BJ (cell line): ENCODE measurements at regions not wholly inside any gene's neighbourhood (a gene's known extent, or its start where the extent isn't known, plus 50 kb on each side); places are given as distances from the start of the nearest gene placed in this dataset.

Experiments used
- CTCF ChIA-PET: fragments of 350-600 bp; formaldehyde crosslinking; extraction: SDS; loops from one replicate; lab custom pipeline; 2021; ENCODE audit warnings: antibody characterized with exemption, inconsistent platforms; lab: Yijun Ruan, JAX
- POLR2A ChIA-PET: fragments of 300-600 bp; sonication (Branson Sonifier 250); formaldehyde crosslinking; extraction: SDS; loops from one replicate; lab custom pipeline; 2021; ENCODE audit warnings: antibody characterized with exemption; lab: Charles Lee
- DNase-seq: peaks from one replicate; pipeline ENCODE4 v3.0.0-alpha.2; 2011; ENCODE audit warnings: low read depth
- H3K27me3 ChIP-seq: 2 replicates; pipeline ENCODE4 v1.6.0; 2011; ENCODE audit warnings: low read length; ENCODE audit not compliant: control insufficient read depth, insufficient read depth
- H3K36me3 ChIP-seq: 2 replicates; pipeline ENCODE4 v1.5.1; 2011; ENCODE audit warnings: low read length; ENCODE audit not compliant: control insufficient read depth, insufficient read depth
- H3K4me3 ChIP-seq: 2 replicates; pipeline ENCODE4 v1.5.1; 2011; ENCODE audit warnings: low read depth, mild to moderate bottlenecking, control low read depth, low read length
- CTCF ChIP-seq: IDR thresholded peaks from 2 replicates; pipeline ENCODE4 v1.5.1; 2011; ENCODE audit warnings: low read depth, mild to moderate bottlenecking, control low read depth, inconsistent platforms, low read length, moderate library complexity; ENCODE audit not compliant: insufficient read depth

DNA sequence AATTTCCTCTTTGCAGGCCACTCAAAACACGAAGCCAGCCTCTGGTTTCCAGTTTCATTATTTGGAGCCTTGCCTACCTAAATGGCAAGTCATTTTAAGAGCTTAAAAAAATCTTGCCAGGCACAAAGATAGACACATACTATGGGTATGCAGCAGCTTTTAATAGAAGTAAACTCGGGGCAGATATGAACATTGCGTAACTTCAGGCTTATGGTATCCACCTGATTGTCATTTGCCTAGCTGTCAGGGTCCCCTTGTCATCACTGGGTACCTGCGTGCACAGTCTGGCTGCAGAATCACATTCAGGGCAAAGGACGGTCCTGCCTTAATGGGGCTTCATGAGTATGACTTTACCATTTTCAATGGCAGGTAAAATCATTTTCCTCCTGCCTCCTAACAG lies 466.1 kb upstream of the NRP1 start:
- ChIA-PET POLR2A (no interaction called here), CTCF (no interaction called here)
- no peak for DNase-seq

GRCh38 chr10:33799944-33800323 lies 465.5 kb upstream of the NRP1 start:
- no peak for DNase-seq
- CTCF ChIA-PET = no interaction called here
- Histone ChIP-seq H3K27me3 (no peaks in the 10 kb centered on the region; the same call in 1 of the 2 replicates), H3K4me3 (no peak overlapping the region), H3K36me3 (no peaks in the 10 kb centered on the region)
- POLR2A ChIA-PET = no interaction called here
- no peak for TF ChIP-seq CTCF

More for the DNA sequence above, 466.1 kb upstream of the NRP1 start:
- H3K36me3 ChIP-seq = no peaks in the 10 kb centered on the region
- H3K27me3 ChIP-seq = no peaks in the 10 kb centered on the region; the same call in 1 of the 2 replicates
- H3K4me3 ChIP-seq = no peak overlapping the region
- no peak for TF ChIP-seq CTCF

DNA sequence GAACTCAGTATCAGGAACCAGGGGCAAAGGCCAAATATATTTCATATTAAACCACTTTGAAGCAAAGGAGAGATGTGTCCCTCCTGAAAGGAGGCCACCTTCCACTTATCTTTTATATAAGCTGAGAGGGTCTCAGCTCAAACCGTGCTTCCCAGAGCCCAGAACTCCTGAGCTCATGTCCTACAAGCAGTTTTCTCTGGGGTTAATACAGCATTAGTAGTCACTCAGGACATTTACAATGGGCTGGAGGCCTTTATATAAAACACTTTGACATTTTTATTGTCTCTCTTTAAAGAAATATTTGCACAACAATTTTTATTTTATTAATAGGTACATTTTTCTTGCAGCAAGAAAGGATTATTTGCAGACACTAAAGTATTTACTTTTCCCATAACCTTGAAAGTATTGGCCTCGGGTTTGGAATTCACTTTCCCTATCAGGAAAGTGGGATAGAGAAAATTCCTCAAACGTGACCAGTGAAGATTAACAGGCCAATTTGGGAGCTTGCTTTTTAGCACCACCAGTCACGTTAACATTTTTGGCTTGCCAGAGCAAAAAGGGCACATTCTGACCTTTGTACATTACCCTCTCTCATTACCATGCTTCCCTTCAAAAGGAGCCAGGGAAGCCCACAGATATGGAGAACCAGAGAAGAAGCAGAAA lies 464.9 kb upstream of the NRP1 start:
- POLR2A ChIA-PET = interaction anchor here (0.8 kb wide), 1 partner anchor 554 kb away, joined by 6 read pairs; no protein-coding TSS in a partner anchor
- CTCF ChIA-PET = no interaction called here

DNA sequence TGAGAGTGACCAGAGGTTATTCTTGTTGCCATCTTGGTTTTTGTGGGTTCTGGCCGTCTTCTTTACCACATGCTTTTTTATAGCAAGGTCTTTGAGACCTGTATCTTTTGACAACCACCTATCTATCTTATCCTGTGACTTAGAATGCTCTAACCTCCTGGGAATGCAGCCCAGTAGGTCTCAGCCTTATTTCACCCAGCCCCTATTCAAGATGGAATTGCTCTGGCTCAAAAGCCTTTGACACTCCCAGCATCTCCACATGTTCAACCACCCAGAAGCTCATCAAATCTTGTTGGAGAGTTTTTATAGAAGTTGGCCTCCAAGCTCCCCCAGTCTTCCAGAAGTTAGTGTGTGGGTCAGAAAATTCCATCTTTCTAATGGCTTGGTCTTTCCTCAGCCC lies 464.3 kb upstream of the NRP1 start:
- no peak for TF ChIP-seq CTCF
- no peak for DNase-seq
- H3K4me3 ChIP-seq = no peak overlapping the region
- ChIA-PET POLR2A (interaction anchor here (0.8 kb wide), 1 partner anchor 554 kb away, joined by 6 read pairs; no protein-coding TSS in a partner anchor), CTCF (no interaction called here)
- H3K36me3 ChIP-seq = no peaks in the 10 kb centered on the region
- no peaks in the 10 kb centered on the region; the same call in 1 of the 2 replicates for H3K27me3 ChIP-seq

More for the DNA sequence above, 464.9 kb upstream of the NRP1 start:
- DNase-seq = peak; percentile 36
- TF ChIP-seq CTCF = no peak
- Histone ChIP-seq H3K36me3 (no peaks in the 10 kb centered on the region), H3K4me3 (no peak overlapping the region), H3K27me3 (no peaks in the 10 kb centered on the region; the same call in 1 of the 2 replicates)

DNA sequence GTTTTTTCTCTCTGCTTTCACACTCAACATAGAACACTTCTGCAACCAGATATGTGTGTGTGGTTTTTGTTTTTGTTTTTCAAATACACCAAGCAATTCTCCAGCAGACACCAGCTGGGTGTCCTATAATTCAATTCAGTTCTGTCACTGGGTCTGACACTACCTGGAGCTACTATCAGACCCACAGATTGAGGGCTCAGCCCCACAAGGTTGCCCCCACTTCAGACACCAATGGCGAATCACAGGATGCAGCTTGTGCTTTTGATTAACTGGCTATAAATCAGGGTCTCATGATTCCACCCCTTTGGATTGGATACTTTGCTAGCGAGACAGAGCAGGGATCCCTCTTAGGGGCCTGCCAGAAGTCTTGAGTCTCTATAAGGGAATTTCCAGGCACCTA lies 462.2 kb upstream of the NRP1 start:
- Histone ChIP-seq H3K4me3 (no peak overlapping the region), H3K36me3 (no peaks in the 10 kb centered on the region), H3K27me3 (no peaks in the 10 kb centered on the region; the same call in 1 of the 2 replicates)
- ChIA-PET POLR2A (no interaction called here), CTCF (no interaction called here)
- TF ChIP-seq CTCF = no peak
- no peak for DNase-seq
